Liver (tissue), 8 donors: ENCODE measurements at regions not wholly inside any gene's neighbourhood (a gene's known extent, or its start where the extent isn't known, plus 50 kb on each side); places are given as distances from the start of the nearest gene placed in this dataset.

ENCODE experiments used
- DNase-seq: peaks from one replicate; pipeline ENCODE4 v3.0.0-alpha.2; 2017; ENCODE audit warnings: low spot score
- H3K27ac ChIP-seq, 2 donors: one replicate each; pipeline ENCODE4 v1.7.0; 2013; ENCODE audit warnings: inconsistent platforms in 2 of 2, low read length in 2 of 2, control low read depth in 1 of 2, low read depth in 1 of 2, mild to moderate bottlenecking in 1 of 2
- H3K27me3 ChIP-seq, 4 donors: one replicate each; pipeline versions ENCODE4 v1.6.1 to v1.7.0; 2013; ENCODE audit warnings: low read length in 3 of 4, inconsistent platforms in 1 of 4, mild to moderate bottlenecking in 1 of 4, moderate library complexity in 1 of 4; ENCODE audit not compliant: control insufficient read depth in 4 of 4, insufficient read depth in 4 of 4
- H3K36me3 ChIP-seq, 4 donors: one replicate each; pipeline versions ENCODE4 v1.6.1 to v1.7.0; 2013; ENCODE audit warnings: low read length in 3 of 4, mild to moderate bottlenecking in 3 of 4, low read depth in 1 of 4, moderate library complexity in 1 of 4; ENCODE audit not compliant: control insufficient read depth in 4 of 4, insufficient read depth in 3 of 4
- H3K4me1 ChIP-seq, 4 donors: one replicate each; pipeline versions ENCODE4 v1.6.1 to v1.7.0; 2013; ENCODE audit warnings: low read length in 3 of 4, mild to moderate bottlenecking in 3 of 4, moderate library complexity in 1 of 4; ENCODE audit not compliant: control insufficient read depth in 4 of 4, insufficient read depth in 4 of 4
- H3K4me3 ChIP-seq, 3 donors: one replicate each; pipeline versions ENCODE4 v1.6.1 to v1.7.0; 2013; ENCODE audit warnings: low read length in 3 of 3, control low read depth in 1 of 3, low read depth in 1 of 3, mild to moderate bottlenecking in 1 of 3
- H3K9ac ChIP-seq, 2 donors: one replicate each; pipeline ENCODE4 v1.7.0; 2013; ENCODE audit warnings: low read length in 2 of 2, mild to moderate bottlenecking in 2 of 2, moderate library complexity in 2 of 2, control low read depth in 1 of 2, low read depth in 1 of 2
- H3K9me3 ChIP-seq, 4 donors: one replicate each; pipeline versions ENCODE4 v1.6.1 to v1.7.0; 2013; ENCODE audit warnings: low read length in 3 of 4; ENCODE audit not compliant: control insufficient read depth in 4 of 4
- EGR1 ChIP-seq, 2 donors: IDR thresholded peaks; 2 replicates each; pipeline ENCODE4 v1.6.1; 2016 to 2018; ENCODE audit warnings: antibody characterized with exemption in 2 of 2, low read depth in 2 of 2
- FOXA1 ChIP-seq: IDR thresholded peaks from 2 replicates; pipeline ENCODE4 v1.6.1; 2016; ENCODE audit warnings: antibody characterized with exemption
- FOXA2 ChIP-seq: IDR thresholded peaks from 2 replicates; pipeline ENCODE4 v1.6.1; 2016; ENCODE audit warnings: antibody characterized with exemption
- GABPA ChIP-seq, 2 donors: IDR thresholded peaks in 1 of 2; conservative IDR thresholded peaks in 1 of 2; 2 replicates each; pipeline ENCODE4 v1.6.1; 2016; ENCODE audit warnings: antibody characterized with exemption in 2 of 2, mild to moderate bottlenecking in 1 of 2, moderate library complexity in 1 of 2
- HNF4A ChIP-seq, 2 donors: conservative IDR thresholded peaks; 2 replicates each; pipeline ENCODE4 v1.6.1; 2016; ENCODE audit warnings: antibody characterized with exemption in 2 of 2, mild to moderate bottlenecking in 2 of 2
- HNF4G ChIP-seq: IDR thresholded peaks from 2 replicates; pipeline ENCODE4 v1.6.1; 2016; ENCODE audit warnings: antibody characterized with exemption
- JUND ChIP-seq, 2 donors: IDR thresholded peaks; 2 replicates each; pipeline ENCODE4 v1.6.1; 2016; ENCODE audit warnings: antibody characterized with exemption in 2 of 2
- NR2F2 ChIP-seq: IDR thresholded peaks from 2 replicates; pipeline ENCODE4 v1.6.1; 2016; ENCODE audit warnings: antibody characterized with exemption
- RAD21 ChIP-seq, 2 donors: IDR thresholded peaks; 2 replicates each; pipeline ENCODE4 v1.6.1; 2016; ENCODE audit warnings: antibody characterized with exemption in 2 of 2, mild to moderate bottlenecking in 2 of 2
- RXRA ChIP-seq, 2 donors: IDR thresholded peaks; 2 replicates each; pipeline ENCODE4 v1.6.1; 2017 to 2018; ENCODE audit warnings: antibody characterized with exemption in 2 of 2, mild to moderate bottlenecking in 1 of 2
- SP1 ChIP-seq: IDR thresholded peaks from 2 replicates; pipeline ENCODE4 v1.6.1; 2018; ENCODE audit warnings: antibody characterized with exemption, mild to moderate bottlenecking
- TAF1 ChIP-seq: conservative IDR thresholded peaks from 2 replicates; pipeline ENCODE4 v1.6.1; 2016; ENCODE audit warnings: antibody characterized with exemption, mild to moderate bottlenecking
- YY1 ChIP-seq: IDR thresholded peaks from 2 replicates; pipeline ENCODE4 v1.6.1; 2016; ENCODE audit warnings: antibody characterized with exemption, mild to moderate bottlenecking
- WGBS: extraction: QIAGEN DNeasy Blood & Tissue Kit; methylation state at CpG from one replicate; pipeline ENCODE4 v1.1.7; 2013; 5-methylcytosine and 5-hydroxymethylcytosine counted together
- TF ChIP-seq, protein P1 (sequence below): fragments of 150-350 bp; IDR thresholded peaks from 2 replicates; pipeline ENCODE4 v1.5.1; 2017; ENCODE audit warnings: improper control_type of control experiment, low read depth, low read length; ENCODE audit not compliant: missing input control
- TF ChIP-seq, protein P2 (sequence below): IDR thresholded peaks from 2 replicates; pipeline ENCODE4 v1.6.1; 2016; ENCODE audit warnings: antibody characterized with exemption
- TF ChIP-seq, protein P3 (sequence below): IDR thresholded peaks from 2 replicates; pipeline ENCODE4 v1.6.1; 2016; ENCODE audit warnings: antibody characterized with exemption
- TF ChIP-seq, protein P4 (sequence below): IDR thresholded peaks from 2 replicates; pipeline ENCODE4 v1.6.1; 2016; ENCODE audit warnings: antibody characterized with exemption
- TF ChIP-seq, protein P5 (sequence below): IDR thresholded peaks from 2 replicates; pipeline ENCODE4 v1.6.1; 2016; ENCODE audit warnings: antibody characterized with exemption, mild to moderate bottlenecking
- donor health status: healthy.
- donor health status: healthy.
- donor health status: healthy.
- donor health status: healthy.
- donor health status: healthy.

DNA sequence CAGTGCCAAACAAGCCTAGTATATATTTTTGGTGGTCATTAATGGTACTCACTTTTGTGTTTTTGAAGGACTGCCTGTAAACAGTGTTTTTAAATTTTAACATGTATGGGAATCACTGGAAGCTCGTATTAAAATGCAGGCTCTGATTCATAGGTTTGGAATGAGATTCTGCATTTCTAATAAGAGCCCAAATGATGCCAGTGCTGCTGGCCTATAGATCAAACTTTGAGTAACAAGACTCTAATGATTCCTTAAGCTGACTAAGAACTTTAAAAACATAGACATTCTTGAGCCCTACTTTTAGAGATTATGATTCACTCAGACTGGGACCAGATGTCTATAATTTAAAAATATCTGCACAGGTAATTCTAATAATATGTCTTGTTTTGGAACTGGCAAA, 823.2 kb upstream of the LCORL start:
- DNase-seq: no peak
- H3K4me3 ChIP-seq: no peak overlapping the region
- 57% methylated on average over 1 of the region's 1 CpG for WGBS
- H3K27ac ChIP-seq: no peak overlapping the region
- no peak overlapping the region for H3K9ac ChIP-seq
- H3K36me3 ChIP-seq: no peaks in the 10 kb centered on the region
- TF ChIP-seq FOXA1: no peak
- TF ChIP-seq, protein P1, sequence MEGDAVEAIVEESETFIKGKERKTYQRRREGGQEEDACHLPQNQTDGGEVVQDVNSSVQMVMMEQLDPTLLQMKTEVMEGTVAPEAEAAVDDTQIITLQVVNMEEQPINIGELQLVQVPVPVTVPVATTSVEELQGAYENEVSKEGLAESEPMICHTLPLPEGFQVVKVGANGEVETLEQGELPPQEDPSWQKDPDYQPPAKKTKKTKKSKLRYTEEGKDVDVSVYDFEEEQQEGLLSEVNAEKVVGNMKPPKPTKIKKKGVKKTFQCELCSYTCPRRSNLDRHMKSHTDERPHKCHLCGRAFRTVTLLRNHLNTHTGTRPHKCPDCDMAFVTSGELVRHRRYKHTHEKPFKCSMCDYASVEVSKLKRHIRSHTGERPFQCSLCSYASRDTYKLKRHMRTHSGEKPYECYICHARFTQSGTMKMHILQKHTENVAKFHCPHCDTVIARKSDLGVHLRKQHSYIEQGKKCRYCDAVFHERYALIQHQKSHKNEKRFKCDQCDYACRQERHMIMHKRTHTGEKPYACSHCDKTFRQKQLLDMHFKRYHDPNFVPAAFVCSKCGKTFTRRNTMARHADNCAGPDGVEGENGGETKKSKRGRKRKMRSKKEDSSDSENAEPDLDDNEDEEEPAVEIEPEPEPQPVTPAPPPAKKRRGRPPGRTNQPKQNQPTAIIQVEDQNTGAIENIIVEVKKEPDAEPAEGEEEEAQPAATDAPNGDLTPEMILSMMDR: no peak
- TF ChIP-seq SP1: no peak
- TF ChIP-seq HNF4A (conservative IDR thresholded peaks at IDR 0.05): no peak
- no peak for TF ChIP-seq RXRA (IDR thresholded peaks at IDR 0.05)
- TF ChIP-seq, protein P2, sequence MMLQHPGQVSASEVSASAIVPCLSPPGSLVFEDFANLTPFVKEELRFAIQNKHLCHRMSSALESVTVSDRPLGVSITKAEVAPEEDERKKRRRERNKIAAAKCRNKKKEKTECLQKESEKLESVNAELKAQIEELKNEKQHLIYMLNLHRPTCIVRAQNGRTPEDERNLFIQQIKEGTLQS: no peak
- TF ChIP-seq YY1: no peak
- no peak for TF ChIP-seq JUND (IDR thresholded peaks at IDR 0.05)
- TF ChIP-seq RAD21 (IDR thresholded peaks at IDR 0.05): no peak
- TF ChIP-seq, protein P3, sequence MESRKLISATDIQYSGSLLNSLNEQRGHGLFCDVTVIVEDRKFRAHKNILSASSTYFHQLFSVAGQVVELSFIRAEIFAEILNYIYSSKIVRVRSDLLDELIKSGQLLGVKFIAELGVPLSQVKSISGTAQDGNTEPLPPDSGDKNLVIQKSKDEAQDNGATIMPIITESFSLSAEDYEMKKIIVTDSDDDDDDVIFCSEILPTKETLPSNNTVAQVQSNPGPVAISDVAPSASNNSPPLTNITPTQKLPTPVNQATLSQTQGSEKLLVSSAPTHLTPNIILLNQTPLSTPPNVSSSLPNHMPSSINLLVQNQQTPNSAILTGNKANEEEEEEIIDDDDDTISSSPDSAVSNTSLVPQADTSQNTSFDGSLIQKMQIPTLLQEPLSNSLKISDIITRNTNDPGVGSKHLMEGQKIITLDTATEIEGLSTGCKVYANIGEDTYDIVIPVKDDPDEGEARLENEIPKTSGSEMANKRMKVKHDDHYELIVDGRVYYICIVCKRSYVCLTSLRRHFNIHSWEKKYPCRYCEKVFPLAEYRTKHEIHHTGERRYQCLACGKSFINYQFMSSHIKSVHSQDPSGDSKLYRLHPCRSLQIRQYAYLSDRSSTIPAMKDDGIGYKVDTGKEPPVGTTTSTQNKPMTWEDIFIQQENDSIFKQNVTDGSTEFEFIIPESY: no peak
- no peaks in the 10 kb centered on the region for H3K4me1 ChIP-seq
- H3K27me3 ChIP-seq: no peaks in the 10 kb centered on the region
- H3K9me3 ChIP-seq: peaks cover 0 to 10% (median 5%) of the 10 kb centered on the region in 4 donors

DNA sequence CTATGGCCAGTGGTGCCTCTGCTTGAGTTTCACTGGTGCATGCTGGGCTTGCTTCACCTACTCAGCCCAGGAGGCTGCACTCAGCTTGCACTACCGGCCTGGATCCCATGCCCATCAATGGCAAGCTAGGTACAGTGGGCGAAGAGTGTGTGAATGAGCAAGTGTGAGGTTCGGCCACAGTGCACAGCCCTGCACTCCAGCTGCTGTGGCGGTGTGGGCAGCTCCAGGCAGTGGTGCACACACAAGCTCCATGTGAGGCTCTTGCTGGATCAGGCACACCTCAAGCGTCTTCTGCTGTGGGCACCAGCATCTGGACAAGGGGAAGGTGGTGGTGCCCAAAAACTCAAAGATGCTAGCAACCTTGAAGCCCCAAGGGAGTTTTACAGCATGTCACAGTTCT, 820.9 kb upstream of the LCORL start:
- Histone ChIP-seq H3K27me3 (no peaks in the 10 kb centered on the region), H3K4me3 (no peak overlapping the region), H3K27ac (no peak overlapping the region), H3K9me3 (peaks cover 0 to 10% (median 5%) of the 10 kb centered on the region in 4 donors), H3K4me1 (no peaks in the 10 kb centered on the region), H3K36me3 (no peaks in the 10 kb centered on the region), H3K9ac (no peak overlapping the region)
- WGBS: 77% methylated on average over 5 of the region's 5 CpGs
- no peak for TF ChIP-seq RXRA (IDR thresholded peaks at IDR 0.05)
- no peak for TF ChIP-seq HNF4G
- TF ChIP-seq, protein P3: no peak
- TF ChIP-seq, protein P2: no peak
- TF ChIP-seq FOXA2: no peak
- TF ChIP-seq YY1: no peak
- no peak for TF ChIP-seq EGR1 (IDR thresholded peaks at IDR 0.05; ENCODE audit: low read depth in 2 of 2)
- TF ChIP-seq, protein P1: no peak
- TF ChIP-seq NR2F2: no peak
- TF ChIP-seq RAD21 (IDR thresholded peaks at IDR 0.05): no peak
- TF ChIP-seq, protein P4, sequence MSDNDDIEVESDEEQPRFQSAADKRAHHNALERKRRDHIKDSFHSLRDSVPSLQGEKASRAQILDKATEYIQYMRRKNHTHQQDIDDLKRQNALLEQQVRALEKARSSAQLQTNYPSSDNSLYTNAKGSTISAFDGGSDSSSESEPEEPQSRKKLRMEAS: no peak
- TF ChIP-seq, protein P5, sequence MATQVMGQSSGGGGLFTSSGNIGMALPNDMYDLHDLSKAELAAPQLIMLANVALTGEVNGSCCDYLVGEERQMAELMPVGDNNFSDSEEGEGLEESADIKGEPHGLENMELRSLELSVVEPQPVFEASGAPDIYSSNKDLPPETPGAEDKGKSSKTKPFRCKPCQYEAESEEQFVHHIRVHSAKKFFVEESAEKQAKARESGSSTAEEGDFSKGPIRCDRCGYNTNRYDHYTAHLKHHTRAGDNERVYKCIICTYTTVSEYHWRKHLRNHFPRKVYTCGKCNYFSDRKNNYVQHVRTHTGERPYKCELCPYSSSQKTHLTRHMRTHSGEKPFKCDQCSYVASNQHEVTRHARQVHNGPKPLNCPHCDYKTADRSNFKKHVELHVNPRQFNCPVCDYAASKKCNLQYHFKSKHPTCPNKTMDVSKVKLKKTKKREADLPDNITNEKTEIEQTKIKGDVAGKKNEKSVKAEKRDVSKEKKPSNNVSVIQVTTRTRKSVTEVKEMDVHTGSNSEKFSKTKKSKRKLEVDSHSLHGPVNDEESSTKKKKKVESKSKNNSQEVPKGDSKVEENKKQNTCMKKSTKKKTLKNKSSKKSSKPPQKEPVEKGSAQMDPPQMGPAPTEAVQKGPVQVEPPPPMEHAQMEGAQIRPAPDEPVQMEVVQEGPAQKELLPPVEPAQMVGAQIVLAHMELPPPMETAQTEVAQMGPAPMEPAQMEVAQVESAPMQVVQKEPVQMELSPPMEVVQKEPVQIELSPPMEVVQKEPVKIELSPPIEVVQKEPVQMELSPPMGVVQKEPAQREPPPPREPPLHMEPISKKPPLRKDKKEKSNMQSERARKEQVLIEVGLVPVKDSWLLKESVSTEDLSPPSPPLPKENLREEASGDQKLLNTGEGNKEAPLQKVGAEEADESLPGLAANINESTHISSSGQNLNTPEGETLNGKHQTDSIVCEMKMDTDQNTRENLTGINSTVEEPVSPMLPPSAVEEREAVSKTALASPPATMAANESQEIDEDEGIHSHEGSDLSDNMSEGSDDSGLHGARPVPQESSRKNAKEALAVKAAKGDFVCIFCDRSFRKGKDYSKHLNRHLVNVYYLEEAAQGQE: no peak
- TF ChIP-seq TAF1: no peak
- no peak for TF ChIP-seq SP1
- TF ChIP-seq GABPA (IDR thresholded peaks at IDR 0.05 in 1 of 2, conservative IDR thresholded peaks at IDR 0.05 in 1 of 2): no peak
- TF ChIP-seq FOXA1: no peak
- no peak for TF ChIP-seq JUND (IDR thresholded peaks at IDR 0.05)
- no peak for DNase-seq
